Loucy (cell line): ENCODE measurements at regions not wholly inside any gene's neighbourhood (a gene's known extent, or its start where the extent isn't known, plus 50 kb on each side); places are given as distances from the start of the nearest gene placed in this dataset.

Experiments
- H2AFZ ChIP-seq: fragments of 200-600 bp; sonication (generic); 2 replicates; pipeline ENCODE4 v1.6.0; 2016; ENCODE audit warnings: antibody characterized with exemption, mild to moderate bottlenecking, low read length, moderate library complexity
- H3F3A ChIP-seq: fragments of 200-600 bp; 2 replicates; pipeline ENCODE4 v1.6.0; 2016; ENCODE audit warnings: antibody characterized with exemption, low read depth, mild to moderate bottlenecking
- H3K27me3 ChIP-seq: fragments of 200-600 bp; sonication (generic); 2 replicates; pipeline ENCODE4 v1.6.1; 2014; ENCODE audit warnings: low read length, mild to moderate bottlenecking; ENCODE audit not compliant: insufficient read depth, poor library complexity, severe bottlenecking
- H3K36me3 ChIP-seq: fragments of 200-600 bp; sonication (generic); 2 replicates; pipeline ENCODE4 v1.6.1; 2016; ENCODE audit warnings: low read length; ENCODE audit not compliant: insufficient read depth
- H3K4me1 ChIP-seq: fragments of 200-600 bp; sonication (generic); 2 replicates; pipeline ENCODE4 v1.5.1; 2014; ENCODE audit warnings: low read length, mild to moderate bottlenecking; ENCODE audit not compliant: insufficient read depth, poor library complexity, severe bottlenecking
- H3K4me2 ChIP-seq: fragments of 200-600 bp; sonication (generic); 2 replicates; pipeline ENCODE4 v1.6.0; 2014; ENCODE audit warnings: antibody characterized with exemption, low read length, low read depth, mild to moderate bottlenecking; ENCODE audit not compliant: poor library complexity, severe bottlenecking
- H3K4me3 ChIP-seq: fragments of 200-600 bp; sonication (generic); 2 replicates; pipeline ENCODE4 v1.5.1; 2014; ENCODE audit warnings: low read length, mild to moderate bottlenecking, mixed read lengths; ENCODE audit not compliant: poor library complexity, severe bottlenecking
- H3K79me2 ChIP-seq: fragments of 200-600 bp; sonication (generic); 2 replicates; pipeline ENCODE4 v1.6.1; 2014; ENCODE audit warnings: low read length; ENCODE audit not compliant: insufficient read depth
- H3K9ac ChIP-seq: fragments of 200-600 bp; sonication (generic); 2 replicates; pipeline ENCODE4 v1.6.0; 2014; ENCODE audit warnings: mild to moderate bottlenecking, low read depth, low read length, moderate library complexity; ENCODE audit not compliant: poor library complexity, severe bottlenecking
- H3K9me2 ChIP-seq: fragments of 200-600 bp; sonication (generic); replicated peaks from 2 replicates; pipeline ENCODE4 v1.6.1; 2016; ENCODE audit warnings: low read depth, low read length, mixed read lengths
- H3K9me3 ChIP-seq: fragments of 200-600 bp; sonication (generic); 2 replicates; pipeline ENCODE4 v1.6.1; 2014; ENCODE audit warnings: mild to moderate bottlenecking, antibody characterized with exemption, low read length, low read depth; ENCODE audit not compliant: insufficient read depth
- H4K20me1 ChIP-seq: fragments of 200-600 bp; sonication (generic); 2 replicates; pipeline ENCODE4 v1.6.0; 2014; ENCODE audit warnings: antibody characterized with exemption, low read length, mild to moderate bottlenecking; ENCODE audit not compliant: insufficient read depth, poor library complexity, severe bottlenecking
- CTCF ChIP-seq: fragments of 200-600 bp; sonication (generic); conservative IDR thresholded peaks from 2 replicates; pipeline ENCODE4 v1.5.1; 2014; ENCODE audit warnings: mild to moderate bottlenecking, antibody characterized with exemption, low read length
- EZH2phosphoT487 ChIP-seq: fragments of 200-600 bp; IDR thresholded peaks from 2 replicates; pipeline ENCODE4 v1.6.1; 2018; ENCODE audit warnings: antibody characterized with exemption, mild to moderate bottlenecking, moderate library complexity, borderline replicate concordance

GRCh38 chr5:88941581-88941980 lies 58.6 kb upstream of the MEF2C start:
- Histone ChIP-seq H3K4me2 (no peak overlapping the region), H4K20me1 (no peaks in the 10 kb centered on the region), H2AFZ (no peak overlapping the region), H3K4me3 (no peak overlapping the region), H3K27me3 (no peaks in the 10 kb centered on the region), H3K9me2 (no peaks in the 10 kb centered on the region), H3K9ac (no peak overlapping the region), H3K4me1 (no peaks in the 10 kb centered on the region), H3K36me3 (no peaks in the 10 kb centered on the region), H3K79me2 (no peaks in the 10 kb centered on the region), H3F3A (no peaks in the 10 kb centered on the region), H3K9me3 (no peaks in the 10 kb centered on the region)
- no peak for TF ChIP-seq EZH2phosphoT487
- no peak for TF ChIP-seq CTCF

GRCh38 chr5:88940713-88941112 lies 57.7 kb upstream of the MEF2C start:
- Histone ChIP-seq H3K36me3 (no peaks in the 10 kb centered on the region), H3K4me3 (no peak overlapping the region), H3K4me2 (no peak overlapping the region), H3K27me3 (no peaks in the 10 kb centered on the region), H4K20me1 (no peaks in the 10 kb centered on the region), H3K9ac (no peak overlapping the region), H3K9me2 (no peaks in the 10 kb centered on the region), H3K9me3 (no peaks in the 10 kb centered on the region), H3K4me1 (no peaks in the 10 kb centered on the region), H3K79me2 (no peaks in the 10 kb centered on the region), H2AFZ (no peak overlapping the region), H3F3A (no peaks in the 10 kb centered on the region)
- TF ChIP-seq CTCF (no peak), EZH2phosphoT487 (no peak)

GRCh38 chr5:88939300-88939699 lies 56.3 kb upstream of the MEF2C start:
- Histone ChIP-seq H3K36me3 (no peaks in the 10 kb centered on the region), H3F3A (no peaks in the 10 kb centered on the region), H3K4me2 (no peak overlapping the region), H3K27me3 (no peaks in the 10 kb centered on the region), H3K4me1 (no peaks in the 10 kb centered on the region), H3K79me2 (no peaks in the 10 kb centered on the region), H4K20me1 (no peaks in the 10 kb centered on the region), H3K9ac (no peak overlapping the region), H3K9me2 (no peaks in the 10 kb centered on the region), H3K4me3 (no peak overlapping the region), H3K9me3 (no peaks in the 10 kb centered on the region), H2AFZ (peak overlapping the region; percentile 35; the same call in 1 of the 2 replicates)
- TF ChIP-seq CTCF (no peak), EZH2phosphoT487 (no peak)
